ENCODE measurements at regions not wholly inside any gene's neighbourhood (a gene's known extent, or its start where the extent isn't known, plus 50 kb on each side); places are given as distances from the start of the nearest gene placed in this dataset.

DNA sequence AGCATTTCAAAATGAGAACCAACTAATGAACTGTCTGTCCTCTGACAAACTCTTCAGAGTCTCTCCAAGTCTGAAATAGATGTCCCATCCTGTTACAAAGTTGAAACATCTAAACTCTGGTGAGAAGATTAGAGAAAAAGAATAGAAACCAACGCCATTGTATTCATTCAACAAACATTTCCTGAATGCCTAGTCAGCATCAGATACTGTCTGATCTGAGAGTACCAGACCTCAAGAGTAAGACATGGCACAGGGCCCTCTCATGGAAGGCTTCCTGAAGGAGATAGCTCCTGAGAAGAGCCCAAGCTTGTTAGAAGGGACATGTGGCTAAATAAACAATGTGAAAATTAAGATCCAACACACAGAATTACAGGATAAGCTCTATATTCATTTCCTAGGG, 164.1 kb upstream of the LRRN1 start:
- no peak for DNase-seq (ENCODE audit: low spot score)
- TF ChIP-seq CTCF (IDR thresholded peaks at IDR 0.05; ENCODE audit: extremely low read depth, insufficient read depth, missing control alignments): no peak
- in situ Hi-C loops (cut with MboI; ENCODE audit: low pct_unique_long_range_greater_than_20kb, low sequenced_read_pairs, unreplicated experiment): no loop called here

DNA sequence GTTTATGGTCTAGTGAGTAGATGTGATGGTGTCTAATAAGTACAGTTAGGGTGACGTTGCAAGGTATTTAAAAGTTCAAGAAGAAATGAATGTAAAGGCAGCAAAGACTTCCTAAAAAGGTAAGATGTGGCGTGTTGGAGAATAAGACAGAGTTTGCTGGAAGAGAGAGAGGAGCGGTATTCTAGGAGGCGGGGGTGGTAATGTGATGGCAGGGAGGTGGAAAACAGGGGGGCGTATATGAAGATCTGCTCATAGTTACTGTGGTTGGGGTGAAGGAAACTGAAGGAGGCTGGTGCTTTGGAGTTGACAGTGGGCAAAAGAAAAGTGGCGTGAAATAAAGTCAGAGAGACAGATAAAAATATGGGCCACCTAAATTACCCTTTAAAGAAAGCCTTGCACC, 164.9 kb upstream of the LRRN1 start:
- in situ Hi-C loops (cut with MboI; ENCODE audit: low pct_unique_long_range_greater_than_20kb, low sequenced_read_pairs, unreplicated experiment): no loop called here
- TF ChIP-seq CTCF (IDR thresholded peaks at IDR 0.05; ENCODE audit: extremely low read depth, insufficient read depth, missing control alignments): no peak
- no peak for DNase-seq (ENCODE audit: low spot score)

DNA sequence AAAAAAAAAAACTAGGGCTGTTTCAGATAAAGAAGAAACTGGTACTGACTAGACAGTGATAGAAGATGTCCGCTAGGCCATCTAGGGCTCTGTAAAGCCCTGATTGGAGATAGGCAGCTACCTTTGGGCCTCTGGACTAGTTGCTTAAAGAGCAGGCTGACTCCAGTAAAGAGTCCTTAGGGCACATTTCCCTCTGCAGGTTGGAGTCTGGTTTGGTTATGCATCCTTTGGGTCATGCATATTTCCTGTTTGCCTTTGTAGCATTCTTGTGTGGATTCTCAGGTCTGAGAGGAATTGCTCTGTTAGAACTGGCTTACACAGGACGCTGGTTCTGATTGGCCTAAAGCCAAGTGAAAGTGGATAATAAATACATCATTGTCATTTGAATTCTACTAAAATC, 165.5 kb upstream of the LRRN1 start:
- DNase-seq (ENCODE audit: low spot score): no peak
- in situ Hi-C loops (cut with MboI; ENCODE audit: low pct_unique_long_range_greater_than_20kb, low sequenced_read_pairs, unreplicated experiment): no loop called here
- TF ChIP-seq CTCF (IDR thresholded peaks at IDR 0.05; ENCODE audit: extremely low read depth, insufficient read depth, missing control alignments): no peak

DNA sequence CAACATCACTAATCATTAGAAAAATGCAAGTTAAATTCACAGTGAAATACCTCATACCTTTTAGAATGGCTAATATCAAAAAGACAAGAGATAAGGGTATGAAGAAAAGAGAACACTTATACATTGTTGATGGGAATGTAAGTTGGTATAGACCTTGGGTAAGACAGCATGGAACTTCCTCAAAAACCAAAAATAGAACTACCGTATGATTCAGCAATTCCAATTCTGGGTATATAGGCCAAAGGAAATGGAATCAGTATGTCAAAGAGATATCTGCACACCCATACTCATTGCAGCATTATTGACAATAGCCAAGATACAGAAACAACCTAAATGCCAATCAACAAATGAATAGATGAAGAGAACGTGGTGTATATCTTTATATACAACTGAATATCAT, 166.8 kb upstream of the LRRN1 start:
- DNase-seq (ENCODE audit: low spot score): no peak
- no peak for TF ChIP-seq CTCF (IDR thresholded peaks at IDR 0.05; ENCODE audit: extremely low read depth, insufficient read depth, missing control alignments)
- in situ Hi-C loops (cut with MboI; ENCODE audit: low pct_unique_long_range_greater_than_20kb, low sequenced_read_pairs, unreplicated experiment): no loop called here

DNA sequence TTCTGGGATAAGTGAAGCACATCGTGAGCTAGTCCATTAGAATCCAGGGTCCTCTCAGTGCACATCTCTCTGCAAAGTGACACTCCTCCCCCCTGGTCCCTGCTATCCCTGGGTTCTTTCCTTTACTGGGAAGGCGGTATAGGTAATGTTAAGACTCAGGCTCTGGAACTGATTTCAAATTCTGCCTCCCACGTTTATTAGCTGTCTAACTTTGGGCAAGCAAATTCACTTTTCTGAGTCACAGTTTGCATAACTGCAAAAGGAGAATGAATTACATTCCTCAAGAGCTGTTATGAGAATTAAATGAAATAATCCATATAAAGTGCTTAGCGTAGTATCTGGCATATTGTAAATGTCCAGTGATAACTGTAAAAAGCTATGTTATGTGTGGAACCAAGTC, 168.1 kb upstream of the LRRN1 start:
- TF ChIP-seq CTCF (IDR thresholded peaks at IDR 0.05; ENCODE audit: extremely low read depth, insufficient read depth, missing control alignments): no peak
- in situ Hi-C loops (cut with MboI; ENCODE audit: low pct_unique_long_range_greater_than_20kb, low sequenced_read_pairs, unreplicated experiment): no loop called here

DNA sequence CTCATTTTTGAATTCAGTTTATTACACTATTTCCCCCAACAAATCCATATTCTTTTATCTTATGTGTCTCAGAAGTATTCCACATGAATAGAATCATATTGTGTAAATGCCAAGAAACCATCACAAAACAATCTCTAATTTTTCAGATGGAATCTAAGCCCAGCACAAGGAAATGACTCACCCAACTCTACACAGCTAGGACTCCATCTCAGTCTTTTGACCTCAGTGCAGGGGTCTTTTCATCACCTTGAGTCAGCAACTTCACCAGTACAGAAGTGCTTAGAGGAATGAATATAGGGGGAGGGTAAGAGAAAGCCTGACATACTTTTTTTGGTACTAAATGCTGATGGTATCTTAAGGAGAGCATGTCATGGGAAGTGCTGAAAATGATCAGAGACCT, 169.3 kb upstream of the LRRN1 start:
- in situ Hi-C loops (cut with MboI; ENCODE audit: low pct_unique_long_range_greater_than_20kb, low sequenced_read_pairs, unreplicated experiment): no loop called here
- TF ChIP-seq CTCF (IDR thresholded peaks at IDR 0.05; ENCODE audit: extremely low read depth, insufficient read depth, missing control alignments): no peak
- no peak for DNase-seq (ENCODE audit: low spot score)

More for the DNA sequence above, 168.1 kb upstream of the LRRN1 start:
- DNase-seq (ENCODE audit: low spot score): no peak

Data from GM13977 (cell line).